Fibroblast of mammary gland (primary cell): ENCODE measurements at regions not wholly inside any gene's neighbourhood (a gene's known extent, or its start where the extent isn't known, plus 50 kb on each side); places are given as distances from the start of the nearest gene placed in this dataset.

ENCODE experiments used
- DNase-seq: peaks from one replicate; pipeline ENCODE4 v3.0.0-alpha.2; 2010; ENCODE audit warnings: low read depth
- H3K4me3 ChIP-seq: 2 replicates; pipeline ENCODE4 v1.5.1; 2011; ENCODE audit warnings: low read depth, mild to moderate bottlenecking, low read length, moderate library complexity; ENCODE audit not compliant: control insufficient read depth
- CTCF ChIP-seq: conservative IDR thresholded peaks from 2 replicates; pipeline ENCODE4 v1.5.1; 2011; ENCODE audit warnings: low read depth, low read length, inconsistent platforms; ENCODE audit not compliant: control insufficient read depth, insufficient read depth

- no peak for TF ChIP-seq CTCF
- peak; percentile 74 for DNase-seq
Observed at GRCh38 chr2:147560810-147561535, 283.9 kb upstream of the ACVR2A start.

GRCh38 chr2:147559070-147559725 is 285.6 kb upstream of the ACVR2A start:
- H3K4me3 ChIP-seq: no peak overlapping the region
- no peak for TF ChIP-seq CTCF
- no peak for DNase-seq

More at GRCh38 chr2:147560810-147561535, 283.9 kb upstream of the ACVR2A start:
- no peak overlapping the region for H3K4me3 ChIP-seq

GRCh38 chr2:147558620-147559019 is 286.2 kb upstream of the ACVR2A start:
- no peak for TF ChIP-seq CTCF
- H3K4me3 ChIP-seq: no peak overlapping the region
- no peak for DNase-seq

- no peak for TF ChIP-seq CTCF
- H3K4me3 ChIP-seq: no peak overlapping the region
- DNase-seq: no peak
Observed at GRCh38 chr2:147554521-147555107, 290.2 kb upstream of the ACVR2A start.

GRCh38 chr2:147553775-147554271 is 291.0 kb upstream of the ACVR2A start:
- no peak for TF ChIP-seq CTCF
- no peak overlapping the region for H3K4me3 ChIP-seq
- DNase-seq: no peak

- H3K4me3 ChIP-seq: no peak overlapping the region
- TF ChIP-seq CTCF: no peak
Observed at GRCh38 chr2:147550995-147551731, 293.7 kb upstream of the ACVR2A start.

More at GRCh38 chr2:147550995-147551731, 293.7 kb upstream of the ACVR2A start:
- DNase-seq: peak; percentile 49
